BLaER1 (cell line): ENCODE measurements at regions not wholly inside any gene's neighbourhood (a gene's known extent, or its start where the extent isn't known, plus 50 kb on each side); places are given as distances from the start of the nearest gene placed in this dataset.

Experiments used
- H3K27ac ChIP-seq: shearing (Covaris generic); formaldehyde crosslinking; 2 replicates; pipeline ENCODE4 v1.8.1; 2022
- H3K27me3 ChIP-seq: shearing (Covaris generic); formaldehyde crosslinking; 2 replicates; pipeline ENCODE4 v1.8.1; 2022
- H3K36me3 ChIP-seq: shearing (Covaris generic); formaldehyde crosslinking; 2 replicates; pipeline ENCODE4 v1.8.1; 2022
- H3K4me1 ChIP-seq: shearing (Covaris generic); formaldehyde crosslinking; 2 replicates; pipeline ENCODE4 v1.8.1; 2022
- H3K4me2 ChIP-seq: shearing (Covaris generic); formaldehyde crosslinking; 2 replicates; pipeline ENCODE4 v1.8.1; 2022
- H3K4me3 ChIP-seq: shearing (Covaris generic); formaldehyde crosslinking; 2 replicates; pipeline ENCODE4 v1.8.1; 2022
- H3K9ac ChIP-seq: shearing (Covaris generic); formaldehyde crosslinking; 2 replicates; pipeline ENCODE4 v1.8.1; 2022
- H3K9me3 ChIP-seq: shearing (Covaris generic); formaldehyde crosslinking; 2 replicates; pipeline ENCODE4 v1.8.1; 2022
- H4K20me1 ChIP-seq: shearing (Covaris generic); formaldehyde crosslinking; 2 replicates; pipeline ENCODE4 v1.8.1; 2022
- Cebpa-rat ChIP-seq: shearing (Covaris generic); IDR thresholded peaks from 2 replicates; pipeline ENCODE4 v1.8.1; 2022

GRCh38 chr13:86562866-86563265 lies 763.6 kb upstream of the SLITRK6 start:
- TF ChIP-seq Cebpa-rat, result no peak
- no peak overlapping the region for H3K9ac ChIP-seq
- no peaks in the 10 kb centered on the region for H3K27me3 ChIP-seq
- no peak overlapping the region for H3K4me3 ChIP-seq
- H3K27ac ChIP-seq, result no peak overlapping the region
- H3K9me3 ChIP-seq, result no peaks in the 10 kb centered on the region
- H3K4me1 ChIP-seq, result no peaks in the 10 kb centered on the region
- no peak overlapping the region for H3K4me2 ChIP-seq
- H3K36me3 ChIP-seq, result no peaks in the 10 kb centered on the region
- no peaks in the 10 kb centered on the region for H4K20me1 ChIP-seq

- Histone ChIP-seq H3K27me3 (no peaks in the 10 kb centered on the region), H3K9me3 (no peaks in the 10 kb centered on the region), H3K27ac (no peak overlapping the region), H3K4me3 (no peak overlapping the region), H3K4me2 (no peak overlapping the region), H4K20me1 (no peaks in the 10 kb centered on the region), H3K9ac (no peak overlapping the region), H3K36me3 (no peaks in the 10 kb centered on the region), H3K4me1 (no peaks in the 10 kb centered on the region)
- no peak for TF ChIP-seq Cebpa-rat
These were observed 764.1 kb upstream of the SLITRK6 start for GRCh38 chr13:86563308-86563707.

- H3K9me3 ChIP-seq, result no peaks in the 10 kb centered on the region
- H3K4me2 ChIP-seq, result no peak overlapping the region
- no peak for TF ChIP-seq Cebpa-rat
- H3K9ac ChIP-seq, result no peak overlapping the region
- no peaks in the 10 kb centered on the region for H3K36me3 ChIP-seq
- no peak overlapping the region for H3K4me3 ChIP-seq
- H3K27me3 ChIP-seq, result no peaks in the 10 kb centered on the region
- H3K27ac ChIP-seq, result no peak overlapping the region
- peaks cover 2% of the 10 kb centered on the region; the same call in 1 of the 2 replicates for H3K4me1 ChIP-seq
- H4K20me1 ChIP-seq, result no peaks in the 10 kb centered on the region
These were observed 767.9 kb upstream of the SLITRK6 start for GRCh38 chr13:86567119-86567518.

- H3K27me3 ChIP-seq, result no peaks in the 10 kb centered on the region
- no peak overlapping the region for H3K4me3 ChIP-seq
- H3K4me2 ChIP-seq, result no peak overlapping the region
- H3K9me3 ChIP-seq, result no peaks in the 10 kb centered on the region
- H3K9ac ChIP-seq, result no peak overlapping the region
- H3K27ac ChIP-seq, result no peak overlapping the region
- no peaks in the 10 kb centered on the region for H3K36me3 ChIP-seq
- no peaks in the 10 kb centered on the region for H4K20me1 ChIP-seq
- no peak for TF ChIP-seq Cebpa-rat
- peaks cover 5% of the 10 kb centered on the region; the same call in 1 of the 2 replicates for H3K4me1 ChIP-seq
These were observed 769.9 kb upstream of the SLITRK6 start for GRCh38 chr13:86569119-86569518.

GRCh38 chr13:86569974-86570373 lies 770.8 kb upstream of the SLITRK6 start:
- Histone ChIP-seq H3K27ac (no peak overlapping the region), H3K4me1 (peaks cover 5% of the 10 kb centered on the region; the same call in 1 of the 2 replicates), H4K20me1 (no peaks in the 10 kb centered on the region), H3K36me3 (no peaks in the 10 kb centered on the region), H3K9me3 (no peaks in the 10 kb centered on the region), H3K9ac (no peak overlapping the region), H3K4me2 (no peak overlapping the region), H3K27me3 (no peaks in the 10 kb centered on the region), H3K4me3 (no peak overlapping the region)
- TF ChIP-seq Cebpa-rat, result no peak

- H3K9me3 ChIP-seq, result no peaks in the 10 kb centered on the region
- H3K27ac ChIP-seq, result no peak overlapping the region
- peaks cover 5% of the 10 kb centered on the region; the same call in 1 of the 2 replicates for H3K4me1 ChIP-seq
- no peaks in the 10 kb centered on the region for H3K36me3 ChIP-seq
- TF ChIP-seq Cebpa-rat, result no peak
- no peak overlapping the region for H3K9ac ChIP-seq
- no peaks in the 10 kb centered on the region for H4K20me1 ChIP-seq
- H3K27me3 ChIP-seq, result no peaks in the 10 kb centered on the region
- no peak overlapping the region for H3K4me3 ChIP-seq
- peak overlapping the region; percentile 8; the same call in 1 of the 2 replicates for H3K4me2 ChIP-seq
These were observed 772.9 kb upstream of the SLITRK6 start for GRCh38 chr13:86572115-86572514.

- Histone ChIP-seq H3K9me3 (no peaks in the 10 kb centered on the region), H3K4me3 (no peak overlapping the region), H3K4me1 (no peaks in the 10 kb centered on the region), H3K9ac (no peak overlapping the region), H3K36me3 (no peaks in the 10 kb centered on the region), H3K4me2 (no peak overlapping the region), H3K27ac (no peak overlapping the region), H3K27me3 (no peaks in the 10 kb centered on the region), H4K20me1 (no peaks in the 10 kb centered on the region)
- no peak for TF ChIP-seq Cebpa-rat
These were observed 780.4 kb upstream of the SLITRK6 start for GRCh38 chr13:86579662-86580061.

- H4K20me1 ChIP-seq, result no peaks in the 10 kb centered on the region
- no peaks in the 10 kb centered on the region for H3K4me1 ChIP-seq
- no peaks in the 10 kb centered on the region for H3K27me3 ChIP-seq
- no peak overlapping the region for H3K9ac ChIP-seq
- no peak overlapping the region for H3K4me2 ChIP-seq
- H3K4me3 ChIP-seq, result no peak overlapping the region
- H3K36me3 ChIP-seq, result no peaks in the 10 kb centered on the region
- H3K27ac ChIP-seq, result no peak overlapping the region
- no peaks in the 10 kb centered on the region for H3K9me3 ChIP-seq
- no peak for TF ChIP-seq Cebpa-rat
These were observed 782.5 kb upstream of the SLITRK6 start for GRCh38 chr13:86581706-86582105.

- no peaks in the 10 kb centered on the region for H3K27me3 ChIP-seq
- no peak overlapping the region for H3K4me3 ChIP-seq
- H3K4me1 ChIP-seq, result no peaks in the 10 kb centered on the region
These were observed 785.1 kb upstream of the SLITRK6 start for GRCh38 chr13:86584301-86584700.

GRCh38 chr13:86585835-86586234 lies 786.6 kb upstream of the SLITRK6 start:
- Histone ChIP-seq H3K4me1 (no peaks in the 10 kb centered on the region), H3K27ac (no peak overlapping the region), H3K4me2 (no peak overlapping the region), H3K36me3 (no peaks in the 10 kb centered on the region), H3K9me3 (no peaks in the 10 kb centered on the region), H3K9ac (no peak overlapping the region), H3K4me3 (no peak overlapping the region), H3K27me3 (no peaks in the 10 kb centered on the region), H4K20me1 (no peaks in the 10 kb centered on the region)
- no peak for TF ChIP-seq Cebpa-rat

More at GRCh38 chr13:86584301-86584700, 785.1 kb upstream of the SLITRK6 start:
- Histone ChIP-seq H4K20me1 (no peaks in the 10 kb centered on the region), H3K27ac (no peak overlapping the region), H3K9ac (no peak overlapping the region), H3K36me3 (no peaks in the 10 kb centered on the region), H3K4me2 (no peak overlapping the region), H3K9me3 (no peaks in the 10 kb centered on the region)
- no peak for TF ChIP-seq Cebpa-rat

GRCh38 chr13:86591862-86592261 lies 792.6 kb upstream of the SLITRK6 start:
- Histone ChIP-seq H3K4me2 (no peak overlapping the region), H3K4me1 (no peaks in the 10 kb centered on the region), H3K9me3 (no peaks in the 10 kb centered on the region), H3K36me3 (no peaks in the 10 kb centered on the region), H3K27me3 (no peaks in the 10 kb centered on the region), H3K27ac (no peak overlapping the region), H4K20me1 (no peaks in the 10 kb centered on the region), H3K9ac (no peak overlapping the region), H3K4me3 (no peak overlapping the region)
- TF ChIP-seq Cebpa-rat, result no peak
